OCI-LY7 (cell line): ENCODE measurements at regions not wholly inside any gene's neighbourhood (a gene's known extent, or its start where the extent isn't known, plus 50 kb on each side); places are given as distances from the start of the nearest gene placed in this dataset.

Experiments used
- BruUV-seq: library from RNA; stranded (reverse); fragments of 400-500 nt; replicated peaks from 2 replicates; lab custom pipeline; 2021; lab: Mats Ljungman, UMichigan
- CTCF ChIA-PET: fragments of 300-600 bp; sonication (Branson Sonifier 250); formaldehyde crosslinking; loops from one replicate; lab custom pipeline; 2022; ENCODE audit warnings: antibody characterized with exemption; ENCODE audit not compliant: unreplicated experiment; lab: Charles Lee
- POLR2A ChIA-PET: fragments of 300-600 bp; sonication (Branson Sonifier 250); formaldehyde crosslinking; loops from one replicate; lab custom pipeline; 2022; ENCODE audit warnings: antibody characterized with exemption; lab: Charles Lee
- DNase-seq: peaks from one replicate; pipeline ENCODE4 v3.0.0-alpha.2; 2015; ENCODE audit warnings: low spot score
- H2AFZ ChIP-seq: fragments of 200-600 bp; sonication (generic), shearing (Covaris generic); 2 replicates; pipeline ENCODE4 v1.6.1; 2014; ENCODE audit warnings: mild to moderate bottlenecking, antibody characterized with exemption, low read length, moderate library complexity
- H3K27ac ChIP-seq: fragments of 200-600 bp; sonication (generic); 2 replicates; pipeline ENCODE4 v1.5.1; 2014; ENCODE audit warnings: mixed run types, low read depth, mild to moderate bottlenecking, moderate library complexity, low read length, inconsistent platforms; ENCODE audit not compliant: poor library complexity, severe bottlenecking
- H3K36me3 ChIP-seq: fragments of 200-600 bp; sonication (generic); 2 replicates; pipeline ENCODE4 v1.6.1; 2014; ENCODE audit warnings: mild to moderate bottlenecking, antibody characterized with exemption, low read length, moderate library complexity, mixed read lengths; ENCODE audit not compliant: insufficient read depth
- H3K4me1 ChIP-seq: fragments of 200-600 bp; sonication (generic); 2 replicates; pipeline ENCODE4 v1.5.1; 2014; ENCODE audit warnings: mild to moderate bottlenecking, low read length; ENCODE audit not compliant: insufficient read depth, poor library complexity, severe bottlenecking
- H3K4me2 ChIP-seq: fragments of 200-600 bp; sonication (generic); 2 replicates; pipeline ENCODE4 v1.6.1; 2014; ENCODE audit warnings: mild to moderate bottlenecking, low read length
- H3K4me3 ChIP-seq: fragments of 200-600 bp; sonication (generic); 2 replicates; pipeline ENCODE4 v1.5.1; 2014; ENCODE audit warnings: mild to moderate bottlenecking, low read depth, low read length; ENCODE audit not compliant: poor library complexity, severe bottlenecking
- H3K79me2 ChIP-seq: fragments of 200-600 bp; sonication (generic); 2 replicates; pipeline ENCODE4 v1.6.1; 2016; ENCODE audit warnings: low read depth, mild to moderate bottlenecking, low read length, moderate library complexity, mixed read lengths; ENCODE audit not compliant: insufficient read depth
- H3K9me2 ChIP-seq: fragments of 200-600 bp; sonication (generic); 2 replicates; pipeline ENCODE4 v1.6.1; 2016; ENCODE audit warnings: mild to moderate bottlenecking, low read length, mixed read lengths; ENCODE audit not compliant: insufficient read depth
- H3K9me3 ChIP-seq: fragments of 200-600 bp; sonication (generic); 2 replicates; pipeline ENCODE4 v1.6.1; 2014; ENCODE audit warnings: mild to moderate bottlenecking, mixed run types, low read length, mixed read lengths
- H4K20me1 ChIP-seq: fragments of 200-600 bp; sonication (generic); 2 replicates; pipeline ENCODE4 v1.6.1; 2014; ENCODE audit warnings: mild to moderate bottlenecking, antibody characterized with exemption, low read length, moderate library complexity, mixed read lengths; ENCODE audit not compliant: insufficient read depth
- CTCF ChIP-seq: fragments of 200-600 bp; sonication (generic); conservative IDR thresholded peaks from 2 replicates; pipeline ENCODE4 v1.5.1; 2014; ENCODE audit warnings: mild to moderate bottlenecking, antibody characterized with exemption, low read length, moderate library complexity, mixed read lengths
- EZH2phosphoT487 ChIP-seq: fragments of 200-600 bp; sonication (generic); IDR thresholded peaks from 2 replicates; pipeline ENCODE4 v1.6.1; 2018; ENCODE audit warnings: low read depth, borderline replicate concordance, mild to moderate bottlenecking, mixed run types, antibody characterized with exemption, low read length, moderate library complexity, mixed read lengths
- intact Hi-C: fragments of 100-400 bp; cut with micrococcal nuclease; formaldehyde crosslinking; loops from one replicate; pipeline ENCODE4 v1.10.0; 2022; ENCODE audit not compliant: unreplicated experiment

- H3K4me2 ChIP-seq: no peak overlapping the region
These were observed 398.8 kb upstream of the ATP10A start for GRCh38 chr15:26261966-26262365.

GRCh38 chr15:26261413-26261812 lies 398.3 kb upstream of the ATP10A start:
- Histone ChIP-seq H3K27ac (no peak overlapping the region), H3K9me3 (no peaks in the 10 kb centered on the region), H3K9me2 (no peaks in the 10 kb centered on the region), H3K4me3 (no peak overlapping the region), H2AFZ (no peak overlapping the region), H3K4me1 (no peaks in the 10 kb centered on the region), H4K20me1 (no peaks in the 10 kb centered on the region), H3K4me2 (no peak overlapping the region), H3K36me3 (no peaks in the 10 kb centered on the region), H3K79me2 (no peaks in the 10 kb centered on the region)
- TF ChIP-seq CTCF (no peak), EZH2phosphoT487 (no peak)
- DNase-seq: no peak
- POLR2A ChIA-PET: interaction anchor here (0.5 kb wide), 1 partner anchor 1333 kb away, joined by 4 read pairs; no protein-coding TSS in a partner anchor
- BruUV-seq: no TSS peak
- CTCF ChIA-PET: no interaction called here
- intact Hi-C loops: loop anchor here (2.0 kb wide), 1 partner anchor 753 kb away; no protein-coding TSS in a partner anchor

More at GRCh38 chr15:26261966-26262365, 398.8 kb upstream of the ATP10A start:
- Histone ChIP-seq H4K20me1 (no peaks in the 10 kb centered on the region), H3K9me3 (no peaks in the 10 kb centered on the region), H3K4me1 (no peaks in the 10 kb centered on the region), H2AFZ (no peak overlapping the region), H3K27ac (no peak overlapping the region), H3K36me3 (no peaks in the 10 kb centered on the region), H3K9me2 (no peaks in the 10 kb centered on the region), H3K79me2 (no peaks in the 10 kb centered on the region), H3K4me3 (no peak overlapping the region)
- BruUV-seq: no TSS peak
- ChIA-PET CTCF (no interaction called here), POLR2A (no interaction called here)
- TF ChIP-seq CTCF (no peak), EZH2phosphoT487 (no peak)
- DNase-seq: no peak
- intact Hi-C loops: loop anchor here (2.0 kb wide), 1 partner anchor 753 kb away; no protein-coding TSS in a partner anchor

GRCh38 chr15:26260517-26261133 lies 397.5 kb upstream of the ATP10A start:
- Histone ChIP-seq H3K36me3 (no peaks in the 10 kb centered on the region), H3K9me2 (no peaks in the 10 kb centered on the region), H3K4me2 (no peak overlapping the region), H3K9me3 (no peaks in the 10 kb centered on the region), H2AFZ (no peak overlapping the region), H3K79me2 (no peaks in the 10 kb centered on the region), H3K4me3 (no peak overlapping the region), H3K4me1 (no peaks in the 10 kb centered on the region), H3K27ac (no peak overlapping the region), H4K20me1 (no peaks in the 10 kb centered on the region)
- intact Hi-C loops: loop anchor here (1.0 to 2.0 kb wide), 2 partner anchors 313 to 752 kb away; no protein-coding TSS in a partner anchor
- POLR2A ChIA-PET: no interaction called here
- TF ChIP-seq EZH2phosphoT487: no peak
- peak; percentile 81 for TF ChIP-seq CTCF
- BruUV-seq: no TSS peak
- CTCF ChIA-PET: no interaction called here
- DNase-seq: peak; percentile 51
